ENCODE measurements at regions not wholly inside any gene's neighbourhood (a gene's known extent, or its start where the extent isn't known, plus 50 kb on each side); places are given as distances from the start of the nearest gene placed in this dataset.

- Histone ChIP-seq H3K4me2 (ENCODE audit: low read length) (no peak overlapping the region), H3K36me3 (ENCODE audit: control insufficient read depth in 1 of 2, insufficient read depth in 2 of 2, low read length in 2 of 2) (no peaks in the 10 kb centered on the region), H3K4me3 (replicated peaks in 1 of 2; ENCODE audit: low read depth in 1 of 2, low read length in 2 of 2) (no peak overlapping the region), H3K79me2 (ENCODE audit: insufficient read depth, low read length) (no peaks in the 10 kb centered on the region), H3K4me1 (ENCODE audit: control insufficient read depth in 1 of 2, insufficient read depth in 2 of 2, low read length in 2 of 2) (no peaks in the 10 kb centered on the region), H3K27ac (ENCODE audit: low read depth, low read length) (no peak overlapping the region), H3K9ac (ENCODE audit: low read length) (no peak overlapping the region), H4K20me1 (ENCODE audit: insufficient read depth) (no peaks in the 10 kb centered on the region), H3K9me3 (ENCODE audit: control insufficient read depth in 1 of 2, insufficient read depth in 1 of 2, low read depth in 1 of 2, low read length in 2 of 2) (no peaks in the 10 kb centered on the region), H3K27me3 (ENCODE audit: insufficient read depth, low read length) (no peaks in the 10 kb centered on the region), H3K9me2 (ENCODE audit: insufficient read depth) (no peaks in the 10 kb centered on the region), H2AFZ (ENCODE audit: low read depth, low read length, poor library complexity, severe bottlenecking) (no peak overlapping the region)
- intact Hi-C loops (cut with micrococcal nuclease): no loop called here
- CTCF ChIA-PET: no interaction called here
- BruUV-seq (replicated peaks): no TSS peak
- POLR2A ChIA-PET: no interaction called here
- RAD21 ChIA-PET (ENCODE audit: low non-redundant PET in 1 of 2, low total read pairs in 2 of 2, uncharacterized antibody in 2 of 2, unreplicated experiment in 2 of 2): no interaction called here
- no peak for TF ChIP-seq POLR2A (IDR thresholded peaks at IDR 0.05; ENCODE audit: borderline replicate concordance, extremely low read depth, insufficient read depth, insufficient read length)
- no peak for TF ChIP-seq REST (IDR thresholded peaks at IDR 0.05; ENCODE audit: low read depth)
- no peak for TF ChIP-seq ZFX (IDR thresholded peaks at IDR 0.05)
- TF ChIP-seq JUND (IDR thresholded peaks at IDR 0.05): no peak
- TF ChIP-seq ELF1 (IDR thresholded peaks at IDR 0.05; ENCODE audit: borderline replicate concordance, low read depth): no peak
- TF ChIP-seq SRF (IDR thresholded peaks at IDR 0.05; ENCODE audit: low read depth): no peak
- no peak for DNase-seq (ENCODE audit: low read depth, low spot score)
- ATAC-seq: no peak
Measured at GRCh38 chrY:19066447-19067190, 293.1 kb upstream of the HSFY2 start.

- no peaks in the 10 kb centered on the region for H3K79me2 ChIP-seq (ENCODE audit: insufficient read depth, low read length)
- no peaks in the 10 kb centered on the region for H3K9me3 ChIP-seq (ENCODE audit: control insufficient read depth in 1 of 2, insufficient read depth in 1 of 2, low read depth in 1 of 2, low read length in 2 of 2)
- H3K27ac ChIP-seq (ENCODE audit: low read depth, low read length): no peak overlapping the region
- ChIA-PET POLR2A (no interaction called here), CTCF (no interaction called here), RAD21 (ENCODE audit: low non-redundant PET in 1 of 2, low total read pairs in 2 of 2, uncharacterized antibody in 2 of 2, unreplicated experiment in 2 of 2) (no interaction called here)
- no peaks in the 10 kb centered on the region for H4K20me1 ChIP-seq (ENCODE audit: insufficient read depth)
- DNase-seq (ENCODE audit: low read depth, low spot score) (no peak), ATAC-seq (no peak)
- H2AFZ ChIP-seq (ENCODE audit: low read depth, low read length, poor library complexity, severe bottlenecking): no peak overlapping the region
- H3K4me2 ChIP-seq (ENCODE audit: low read length): no peak overlapping the region
- H3K4me1 ChIP-seq (ENCODE audit: control insufficient read depth in 1 of 2, insufficient read depth in 2 of 2, low read length in 2 of 2): no peaks in the 10 kb centered on the region
- H3K9ac ChIP-seq (ENCODE audit: low read length): no peak overlapping the region
- no peak overlapping the region for H3K4me3 ChIP-seq (replicated peaks in 1 of 2; ENCODE audit: low read depth in 1 of 2, low read length in 2 of 2)
- H3K27me3 ChIP-seq (ENCODE audit: insufficient read depth, low read length): no peaks in the 10 kb centered on the region
- intact Hi-C loops (cut with micrococcal nuclease): no loop called here
- no peaks in the 10 kb centered on the region for H3K36me3 ChIP-seq (ENCODE audit: control insufficient read depth in 1 of 2, insufficient read depth in 2 of 2, low read length in 2 of 2)
- BruUV-seq (replicated peaks): no TSS peak
- no peaks in the 10 kb centered on the region for H3K9me2 ChIP-seq (ENCODE audit: insufficient read depth)
- TF ChIP-seq RAD21 (IDR thresholded peaks at IDR 0.05; ENCODE audit: low read depth) (no peak), POLR2AphosphoS5 (IDR thresholded peaks at IDR 0.05; ENCODE audit: low read depth, low read length) (no peak), MAX (IDR thresholded peaks at IDR 0.05) (no peak), SRF (IDR thresholded peaks at IDR 0.05; ENCODE audit: low read depth) (no peak), ELF1 (IDR thresholded peaks at IDR 0.05; ENCODE audit: borderline replicate concordance, low read depth) (no peak), EZH2phosphoT487 (IDR thresholded peaks at IDR 0.05; ENCODE audit: borderline replicate concordance) (no peak), ZNF274 (IDR thresholded peaks at IDR 0.05; ENCODE audit: low read depth, low read length) (no peak), ZBTB33 (IDR thresholded peaks at IDR 0.05; ENCODE audit: extremely low read depth, insufficient replicate concordance, low read length) (no peak), ZFX (IDR thresholded peaks at IDR 0.05) (no peak), POLR2A (IDR thresholded peaks at IDR 0.05; ENCODE audit: borderline replicate concordance, extremely low read depth, insufficient read depth, insufficient read length) (no peak), JUND (IDR thresholded peaks at IDR 0.05) (no peak), EGR1 (IDR thresholded peaks at IDR 0.05; ENCODE audit: low read depth) (no peak), ATF3 (IDR thresholded peaks at IDR 0.05) (no peak), SP1 (IDR thresholded peaks at IDR 0.05; ENCODE audit: low read depth) (no peak)
Measured at GRCh38 chrY:19065119-19065518, 291.6 kb upstream of the HSFY2 start.
